ENCODE measurements at regions not wholly inside any gene's neighbourhood (a gene's known extent, or its start where the extent isn't known, plus 50 kb on each side); places are given as distances from the start of the nearest gene placed in this dataset.

DNA sequence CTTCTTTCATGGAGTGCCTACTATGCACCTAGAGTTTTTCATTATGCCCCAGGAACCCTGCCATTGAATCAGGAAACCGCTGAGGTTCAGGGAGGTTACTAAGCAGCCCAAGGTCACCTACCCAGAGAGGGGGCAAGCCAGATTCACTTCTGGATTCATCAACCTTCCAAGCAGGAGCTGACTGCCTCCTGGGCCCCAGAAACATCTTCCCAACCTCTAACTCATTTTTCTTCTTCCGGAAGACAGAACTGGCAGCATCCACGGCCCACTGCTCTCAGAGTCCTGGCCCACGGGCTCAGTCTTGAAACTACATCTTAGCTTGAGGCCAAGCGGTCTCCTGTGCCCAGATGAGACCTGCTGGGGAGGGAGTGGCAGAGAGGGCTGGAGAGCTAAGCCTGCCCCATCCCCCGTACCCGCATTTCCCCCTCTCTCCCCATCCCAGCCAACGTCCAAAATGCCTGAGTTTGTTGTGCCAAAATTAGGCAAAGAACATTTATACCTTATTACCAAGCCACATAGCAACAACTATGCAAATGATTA, 281.0 kb downstream of the CDC5L start:
- no peak for TF ChIP-seq YY1 (IDR thresholded peaks at IDR 0.05; ENCODE audit: low read depth)
- TF ChIP-seq ZBTB7A (IDR thresholded peaks at IDR 0.05; ENCODE audit: low read depth), result no peak
- no peak for TF ChIP-seq TEAD4 (IDR thresholded peaks at IDR 0.05)
- TF ChIP-seq, protein P1, sequence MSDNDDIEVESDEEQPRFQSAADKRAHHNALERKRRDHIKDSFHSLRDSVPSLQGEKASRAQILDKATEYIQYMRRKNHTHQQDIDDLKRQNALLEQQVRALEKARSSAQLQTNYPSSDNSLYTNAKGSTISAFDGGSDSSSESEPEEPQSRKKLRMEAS (IDR thresholded peaks at IDR 0.05), result no peak
- no peak for TF ChIP-seq CEBPB (IDR thresholded peaks at IDR 0.05)
- TF ChIP-seq RAD21 (IDR thresholded peaks at IDR 0.05; ENCODE audit: low read depth), result no peak
- TF ChIP-seq TAF1 (IDR thresholded peaks at IDR 0.05; ENCODE audit: low read depth), result no peak
- no peak for TF ChIP-seq EP300 (IDR thresholded peaks at IDR 0.05; ENCODE audit: borderline replicate concordance)
- TF ChIP-seq, protein P2, sequence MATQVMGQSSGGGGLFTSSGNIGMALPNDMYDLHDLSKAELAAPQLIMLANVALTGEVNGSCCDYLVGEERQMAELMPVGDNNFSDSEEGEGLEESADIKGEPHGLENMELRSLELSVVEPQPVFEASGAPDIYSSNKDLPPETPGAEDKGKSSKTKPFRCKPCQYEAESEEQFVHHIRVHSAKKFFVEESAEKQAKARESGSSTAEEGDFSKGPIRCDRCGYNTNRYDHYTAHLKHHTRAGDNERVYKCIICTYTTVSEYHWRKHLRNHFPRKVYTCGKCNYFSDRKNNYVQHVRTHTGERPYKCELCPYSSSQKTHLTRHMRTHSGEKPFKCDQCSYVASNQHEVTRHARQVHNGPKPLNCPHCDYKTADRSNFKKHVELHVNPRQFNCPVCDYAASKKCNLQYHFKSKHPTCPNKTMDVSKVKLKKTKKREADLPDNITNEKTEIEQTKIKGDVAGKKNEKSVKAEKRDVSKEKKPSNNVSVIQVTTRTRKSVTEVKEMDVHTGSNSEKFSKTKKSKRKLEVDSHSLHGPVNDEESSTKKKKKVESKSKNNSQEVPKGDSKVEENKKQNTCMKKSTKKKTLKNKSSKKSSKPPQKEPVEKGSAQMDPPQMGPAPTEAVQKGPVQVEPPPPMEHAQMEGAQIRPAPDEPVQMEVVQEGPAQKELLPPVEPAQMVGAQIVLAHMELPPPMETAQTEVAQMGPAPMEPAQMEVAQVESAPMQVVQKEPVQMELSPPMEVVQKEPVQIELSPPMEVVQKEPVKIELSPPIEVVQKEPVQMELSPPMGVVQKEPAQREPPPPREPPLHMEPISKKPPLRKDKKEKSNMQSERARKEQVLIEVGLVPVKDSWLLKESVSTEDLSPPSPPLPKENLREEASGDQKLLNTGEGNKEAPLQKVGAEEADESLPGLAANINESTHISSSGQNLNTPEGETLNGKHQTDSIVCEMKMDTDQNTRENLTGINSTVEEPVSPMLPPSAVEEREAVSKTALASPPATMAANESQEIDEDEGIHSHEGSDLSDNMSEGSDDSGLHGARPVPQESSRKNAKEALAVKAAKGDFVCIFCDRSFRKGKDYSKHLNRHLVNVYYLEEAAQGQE (IDR thresholded peaks at IDR 0.05; ENCODE audit: low read depth), result no peak
